ENCODE measurements at regions not wholly inside any gene's neighbourhood (a gene's known extent, or its start where the extent isn't known, plus 50 kb on each side); places are given as distances from the start of the nearest gene placed in this dataset.

- TF ChIP-seq CTCF (IDR thresholded peaks at IDR 0.05; ENCODE audit: poor library complexity) = peak; percentile 2
- TF ChIP-seq EZH2 (IDR thresholded peaks at IDR 0.05; ENCODE audit: borderline replicate concordance) = no peak
These were observed 97.1 kb downstream of the INHBB start for GRCh38 chr2:120442923-120443571.

All from hepatocyte (in vitro differentiated cells).